GM23248 (cell line): ENCODE measurements at regions not wholly inside any gene's neighbourhood (a gene's known extent, or its start where the extent isn't known, plus 50 kb on each side); places are given as distances from the start of the nearest gene placed in this dataset.

Experiments
- DNase-seq: peaks from one replicate; pipeline ENCODE4 v3.0.0-alpha.2; 2015
- H2AFZ ChIP-seq: fragments of 200-600 bp; sonication (generic); 2 replicates; pipeline ENCODE4 v1.6.1; 2016; ENCODE audit warnings: antibody characterized with exemption
- H3F3A ChIP-seq: fragments of 200-600 bp; sonication (generic); 2 replicates; pipeline ENCODE4 v1.6.1; 2016; ENCODE audit warnings: mild to moderate bottlenecking, antibody characterized with exemption, mixed run types; ENCODE audit not compliant: insufficient read depth
- H3K27ac ChIP-seq: fragments of 200-600 bp; sonication (generic); 2 replicates; pipeline ENCODE4 v1.5.1; 2016; ENCODE audit warnings: mild to moderate bottlenecking
- H3K27me3 ChIP-seq: fragments of 200-600 bp; sonication (generic); replicated peaks from 2 replicates; pipeline ENCODE4 v1.6.1; 2016; ENCODE audit warnings: mild to moderate bottlenecking; ENCODE audit not compliant: insufficient read depth
- H3K36me3 ChIP-seq: fragments of 200-600 bp; sonication (generic); 2 replicates; pipeline ENCODE4 v1.6.1; 2016; ENCODE audit warnings: low read depth, mild to moderate bottlenecking
- H3K4me1 ChIP-seq: fragments of 200-600 bp; sonication (generic); 2 replicates; pipeline ENCODE4 v1.6.1; 2016; ENCODE audit warnings: mild to moderate bottlenecking; ENCODE audit not compliant: insufficient read depth
- H3K4me2 ChIP-seq: fragments of 200-600 bp; sonication (generic); one replicate; pipeline ENCODE4 v1.6.1; 2016; ENCODE audit warnings: mild to moderate bottlenecking; ENCODE audit not compliant: unreplicated experiment
- H3K4me3 ChIP-seq: fragments of 200-600 bp; sonication (generic); 2 replicates; pipeline ENCODE4 v1.5.1; 2016; ENCODE audit warnings: mild to moderate bottlenecking
- H3K79me2 ChIP-seq: fragments of 200-600 bp; sonication (generic); 2 replicates; pipeline ENCODE4 v1.6.1; 2016; ENCODE audit warnings: mild to moderate bottlenecking; ENCODE audit not compliant: insufficient read depth
- H3K9ac ChIP-seq: fragments of 200-600 bp; sonication (generic); 2 replicates; pipeline ENCODE4 v1.6.1; 2016; ENCODE audit warnings: mild to moderate bottlenecking
- H3K9me2 ChIP-seq: fragments of 200-600 bp; sonication (generic); 2 replicates; pipeline ENCODE4 v1.6.1; 2016; ENCODE audit warnings: mixed run types, mild to moderate bottlenecking, moderate library complexity; ENCODE audit not compliant: insufficient read depth
- H3K9me3 ChIP-seq: fragments of 200-600 bp; sonication (generic); one replicate; pipeline ENCODE4 v1.6.1; 2017; ENCODE audit warnings: low read depth
- H4K20me1 ChIP-seq: fragments of 200-600 bp; sonication (generic); 2 replicates; pipeline ENCODE4 v1.6.0; 2016; ENCODE audit not compliant: insufficient read depth
- EZH2 ChIP-seq: fragments of 200-600 bp; sonication (generic); IDR thresholded peaks from 2 replicates; pipeline ENCODE4 v1.6.1; 2018; ENCODE audit warnings: antibody characterized with exemption, mild to moderate bottlenecking; ENCODE audit not compliant: insufficient read depth, poor library complexity, severe bottlenecking
- EZH2phosphoT487 ChIP-seq: fragments of 200-600 bp; sonication (generic); IDR thresholded peaks from 2 replicates; pipeline ENCODE4 v1.6.1; 2018; ENCODE audit warnings: antibody characterized with exemption, moderate library complexity, mild to moderate bottlenecking, low read depth; ENCODE audit not compliant: insufficient read depth
- WGBS, 2 experiments: methylation state at CpG; one replicate each; pipeline ENCODE4 v1.1.6; 2015 to 2017; ENCODE audit warnings: low lambda C conversion rate in 2 of 2, low coverage in 1 of 2; ENCODE audit errors: missing lambda C conversion rate in 2 of 2; 5-methylcytosine and 5-hydroxymethylcytosine counted together
- in situ Hi-C: fragments of 300-500 bp; cut with MboI; formaldehyde crosslinking; loops from 2 replicates; pipeline ENCODE4 v1.15.0; 2020

- DNase-seq: no peak
- Histone ChIP-seq H3K27ac (no peak overlapping the region), H3K9me2 (no peaks in the 10 kb centered on the region), H3K4me1 (no peaks in the 10 kb centered on the region), H3K4me3 (no peak overlapping the region), H2AFZ (no peak overlapping the region), H4K20me1 (no peaks in the 10 kb centered on the region), H3F3A (no peaks in the 10 kb centered on the region), H3K27me3 (no peaks in the 10 kb centered on the region), H3K36me3 (no peaks in the 10 kb centered on the region), H3K4me2 (no peak overlapping the region), H3K9me3 (no peaks in the 10 kb centered on the region), H3K9ac (no peak overlapping the region), H3K79me2 (no peaks in the 10 kb centered on the region)
- WGBS, 2 experiments: 48 to 51% methylated on average over 9 of the region's 9 CpGs
- in situ Hi-C loops: no loop called here
- TF ChIP-seq EZH2phosphoT487: no peak
- TF ChIP-seq EZH2: no peak
These were observed 322.3 kb upstream of the SULF2 start for GRCh38 chr20:48107560-48107959.

DNA sequence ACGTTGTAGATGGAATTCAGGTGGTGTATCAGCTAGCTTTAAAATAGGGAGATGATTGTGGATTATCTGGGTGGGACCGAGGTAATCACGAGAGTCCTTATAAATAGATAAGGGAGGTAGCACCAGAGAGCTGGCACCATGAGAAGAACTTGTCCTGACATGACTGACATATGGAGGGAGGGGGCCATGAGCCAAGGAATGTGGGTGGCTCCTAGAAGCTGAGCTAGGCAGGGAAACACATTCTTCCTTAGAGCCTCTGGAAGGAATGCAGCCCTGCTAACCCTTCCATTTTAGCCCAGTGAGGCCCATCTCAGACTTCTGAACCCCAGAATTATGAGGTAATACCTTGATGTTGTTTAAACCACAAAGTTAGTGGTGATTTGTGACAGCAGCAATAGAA is 321.1 kb upstream of the SULF2 start:
- Histone ChIP-seq H4K20me1 (no peaks in the 10 kb centered on the region), H3K9me3 (no peaks in the 10 kb centered on the region), H3K4me3 (no peak overlapping the region), H3K4me1 (no peaks in the 10 kb centered on the region), H3K27ac (no peak overlapping the region), H3K9ac (no peak overlapping the region), H3K9me2 (no peaks in the 10 kb centered on the region), H3K79me2 (no peaks in the 10 kb centered on the region), H3K27me3 (no peaks in the 10 kb centered on the region), H2AFZ (no peak overlapping the region), H3F3A (no peaks in the 10 kb centered on the region), H3K4me2 (no peak overlapping the region), H3K36me3 (no peaks in the 10 kb centered on the region)
- 26 to 34% methylated on average over 3 of the region's 3 CpGs for WGBS, 2 experiments
- no peak for DNase-seq
- in situ Hi-C loops: no loop called here
- TF ChIP-seq EZH2phosphoT487 (no peak), EZH2 (no peak)

DNA sequence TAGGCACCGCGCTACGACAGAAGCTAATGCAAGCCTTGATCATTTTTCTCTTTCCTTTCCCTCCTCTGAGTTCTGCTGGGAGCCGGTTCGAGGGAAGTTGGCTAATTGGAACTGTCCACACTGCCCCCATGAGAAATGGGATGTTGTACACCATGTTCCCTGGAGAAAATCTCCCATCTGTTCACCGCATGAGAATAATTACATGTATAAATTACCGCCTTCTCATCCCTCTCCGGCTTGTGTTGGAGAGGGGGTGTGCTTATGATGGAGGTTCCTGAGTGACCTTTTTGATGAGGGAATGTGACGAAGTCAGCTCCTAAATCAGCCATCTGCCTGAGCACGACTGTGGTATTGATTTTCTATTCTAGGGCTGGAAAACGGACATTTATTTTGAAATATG is 320.2 kb upstream of the SULF2 start:
- H3K9me2 ChIP-seq: no peaks in the 10 kb centered on the region
- no peak for DNase-seq
- H3K36me3 ChIP-seq: no peaks in the 10 kb centered on the region
- H3F3A ChIP-seq: no peaks in the 10 kb centered on the region
- no peak for TF ChIP-seq EZH2
- WGBS, 2 experiments: 38 to 42% methylated on average over 11 of the region's 11 CpGs
- H3K4me2 ChIP-seq: no peak overlapping the region
- no peak overlapping the region for H3K27ac ChIP-seq
- no peaks in the 10 kb centered on the region for H4K20me1 ChIP-seq
- in situ Hi-C loops: no loop called here
- no peak overlapping the region for H3K9ac ChIP-seq
- H3K9me3 ChIP-seq: no peaks in the 10 kb centered on the region
- no peaks in the 10 kb centered on the region for H3K79me2 ChIP-seq
- H3K4me3 ChIP-seq: no peak overlapping the region
- no peak overlapping the region for H2AFZ ChIP-seq
- H3K27me3 ChIP-seq: no peaks in the 10 kb centered on the region
- no peaks in the 10 kb centered on the region for H3K4me1 ChIP-seq

- no peak overlapping the region for H2AFZ ChIP-seq
- no peak overlapping the region for H3K9ac ChIP-seq
- H3K9me3 ChIP-seq: no peaks in the 10 kb centered on the region
- WGBS, 2 experiments: 30 to 33% methylated on average over 11 of the region's 11 CpGs
- H3K36me3 ChIP-seq: no peaks in the 10 kb centered on the region
- H3K4me1 ChIP-seq: no peaks in the 10 kb centered on the region
- TF ChIP-seq EZH2phosphoT487 (no peak), EZH2 (no peak)
- no peak overlapping the region for H3K4me3 ChIP-seq
- H3K79me2 ChIP-seq: no peaks in the 10 kb centered on the region
- H4K20me1 ChIP-seq: no peaks in the 10 kb centered on the region
- H3K27ac ChIP-seq: no peak overlapping the region
- no peaks in the 10 kb centered on the region for H3K27me3 ChIP-seq
- H3K9me2 ChIP-seq: no peaks in the 10 kb centered on the region
- no peaks in the 10 kb centered on the region for H3F3A ChIP-seq
- DNase-seq: peak; percentile 20
- in situ Hi-C loops: no loop called here
- H3K4me2 ChIP-seq: no peak overlapping the region
These were observed 317.8 kb upstream of the SULF2 start for GRCh38 chr20:48102931-48103660.
